Left lung (tissue), 4 donors: ENCODE measurements at regions not wholly inside any gene's neighbourhood (a gene's known extent, or its start where the extent isn't known, plus 50 kb on each side); places are given as distances from the start of the nearest gene placed in this dataset.

Experiments
- ATAC-seq: fragments of 200-7000 bp; cut with Tn5 transposase; one replicate; pipeline ENCODE4 v1.9.1; 2020; ENCODE audit warnings: moderate library complexity
- DNase-seq, 4 donors: peaks; one replicate each; pipeline ENCODE4 v3.0.0-alpha.2; 2013 to 2020
- H3K27ac ChIP-seq, 2 donors: fragments of 200-600 bp; sonication (generic) in 1 of 2; one replicate each; pipeline versions ENCODE4 v1.5.0 to v1.8.0; 2020 to 2021
- H3K27me3 ChIP-seq, 2 donors: fragments of 200-600 bp; sonication (generic) in 1 of 2; one replicate each; pipeline versions ENCODE4 v1.5.0 to v1.8.0; 2020 to 2021
- H3K36me3 ChIP-seq, 2 donors: fragments of 200-600 bp; sonication (generic) in 1 of 2; one replicate each; pipeline versions ENCODE4 v1.5.0 to v1.8.0; 2020 to 2021
- H3K4me1 ChIP-seq, 2 donors: fragments of 200-600 bp; one replicate each; pipeline ENCODE4 v1.8.0; 2021
- H3K4me3 ChIP-seq, 2 donors: fragments of 200-600 bp; sonication (generic) in 1 of 2; one replicate each; pipeline versions ENCODE4 v1.5.0 to v1.8.0; 2020 to 2021; ENCODE audit warnings: mild to moderate bottlenecking in 1 of 2
- H3K9me3 ChIP-seq, 2 donors: fragments of 200-600 bp; sonication (generic) in 1 of 2; one replicate each; pipeline versions ENCODE4 v1.5.0 to v1.8.0; 2020 to 2021
- intact Hi-C, 2 donors: fragments of 100-400 bp; cut with DNase I; formaldehyde crosslinking; loops; one replicate each; pipeline versions ENCODE4 v1.11.2 to v1.14.2; 2022
- TF ChIP-seq, protein P1 (sequence below), 2 donors: fragments of 200-600 bp; sonication (generic) in 1 of 2; IDR thresholded peaks; one replicate each; pipeline versions ENCODE4 v1.5.0 to v1.8.0; 2021; ENCODE audit warnings: antibody characterized with exemption in 2 of 2
- donor health status: DM: no; HTN: yes; CAD: no.
- donor health status: DM: no; HTN: no; CAD: no.

DNA sequence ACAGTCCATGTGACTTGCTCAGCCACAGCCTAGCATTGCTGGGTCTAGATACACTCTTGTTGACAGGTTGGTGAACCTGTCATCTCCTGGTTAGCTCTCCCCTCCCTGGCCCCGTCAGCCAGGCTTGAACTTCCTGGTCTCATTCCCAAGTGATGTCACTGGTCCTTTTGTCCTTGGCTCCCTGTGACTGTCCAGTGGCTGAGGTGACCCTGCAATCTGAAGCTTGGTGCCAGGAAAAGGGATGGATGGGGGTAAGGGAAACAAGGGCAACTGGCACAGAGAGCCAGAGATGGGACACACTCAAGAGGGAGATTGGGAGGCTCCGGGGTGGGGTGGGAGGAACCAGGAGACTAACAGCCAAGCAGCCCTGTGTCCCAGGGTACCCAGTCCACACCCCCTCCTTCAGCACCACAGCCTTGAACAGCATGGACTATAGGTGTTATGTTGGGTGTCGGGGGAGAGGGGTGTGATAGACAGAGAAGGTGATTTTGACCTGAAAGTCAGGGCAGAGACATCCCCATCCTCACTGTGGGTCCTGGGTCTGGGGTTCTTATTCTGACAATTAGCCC, 63.8 kb upstream of the THY1 start:
- Histone ChIP-seq H3K27me3 (peaks cover 0 to 2% of the 10 kb centered on the region in 2 donors), H3K9me3 (no peaks in the 10 kb centered on the region), H3K36me3 (no peaks in the 10 kb centered on the region), H3K4me3 (no peak overlapping the region), H3K4me1 (no peaks in the 10 kb centered on the region), H3K27ac (no peak overlapping the region)
- DNase-seq (peak in 1 of 4 donors; percentile 12), ATAC-seq (no peak)
- TF ChIP-seq, protein P1, sequence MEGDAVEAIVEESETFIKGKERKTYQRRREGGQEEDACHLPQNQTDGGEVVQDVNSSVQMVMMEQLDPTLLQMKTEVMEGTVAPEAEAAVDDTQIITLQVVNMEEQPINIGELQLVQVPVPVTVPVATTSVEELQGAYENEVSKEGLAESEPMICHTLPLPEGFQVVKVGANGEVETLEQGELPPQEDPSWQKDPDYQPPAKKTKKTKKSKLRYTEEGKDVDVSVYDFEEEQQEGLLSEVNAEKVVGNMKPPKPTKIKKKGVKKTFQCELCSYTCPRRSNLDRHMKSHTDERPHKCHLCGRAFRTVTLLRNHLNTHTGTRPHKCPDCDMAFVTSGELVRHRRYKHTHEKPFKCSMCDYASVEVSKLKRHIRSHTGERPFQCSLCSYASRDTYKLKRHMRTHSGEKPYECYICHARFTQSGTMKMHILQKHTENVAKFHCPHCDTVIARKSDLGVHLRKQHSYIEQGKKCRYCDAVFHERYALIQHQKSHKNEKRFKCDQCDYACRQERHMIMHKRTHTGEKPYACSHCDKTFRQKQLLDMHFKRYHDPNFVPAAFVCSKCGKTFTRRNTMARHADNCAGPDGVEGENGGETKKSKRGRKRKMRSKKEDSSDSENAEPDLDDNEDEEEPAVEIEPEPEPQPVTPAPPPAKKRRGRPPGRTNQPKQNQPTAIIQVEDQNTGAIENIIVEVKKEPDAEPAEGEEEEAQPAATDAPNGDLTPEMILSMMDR (IDR thresholded peaks at IDR 0.05) = no peak
- intact Hi-C loops = no loop called here

DNA sequence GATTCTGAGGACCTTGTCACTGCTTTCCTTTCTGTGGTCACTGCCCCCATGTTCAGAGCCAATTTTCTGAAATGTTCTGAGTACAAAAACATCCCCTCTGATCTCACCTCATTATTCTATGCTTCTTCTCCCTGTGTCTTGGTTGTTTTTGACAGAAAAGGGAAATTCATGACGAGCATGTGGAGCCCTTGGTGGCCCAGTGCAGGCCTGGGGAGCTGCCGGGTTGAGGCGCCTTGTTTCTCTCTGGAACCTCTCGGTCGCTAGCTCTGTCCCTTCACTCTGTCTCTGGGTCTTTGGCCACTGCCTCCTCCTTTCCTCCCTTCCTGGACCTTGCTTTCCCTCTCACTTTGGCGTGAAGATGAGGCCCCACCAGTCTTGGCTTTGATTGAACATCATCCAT, 63.0 kb upstream of the THY1 start:
- Histone ChIP-seq H3K4me1 (peaks cover 0 to 4% of the 10 kb centered on the region in 2 donors), H3K9me3 (no peaks in the 10 kb centered on the region), H3K27ac (no peak overlapping the region), H3K4me3 (no peak overlapping the region), H3K27me3 (peaks cover 0 to 7% of the 10 kb centered on the region in 2 donors), H3K36me3 (no peaks in the 10 kb centered on the region)
- no peak for DNase-seq
- intact Hi-C loops = no loop called here
- no peak for ATAC-seq
- TF ChIP-seq, protein P1 (IDR thresholded peaks at IDR 0.05) = no peak

DNA sequence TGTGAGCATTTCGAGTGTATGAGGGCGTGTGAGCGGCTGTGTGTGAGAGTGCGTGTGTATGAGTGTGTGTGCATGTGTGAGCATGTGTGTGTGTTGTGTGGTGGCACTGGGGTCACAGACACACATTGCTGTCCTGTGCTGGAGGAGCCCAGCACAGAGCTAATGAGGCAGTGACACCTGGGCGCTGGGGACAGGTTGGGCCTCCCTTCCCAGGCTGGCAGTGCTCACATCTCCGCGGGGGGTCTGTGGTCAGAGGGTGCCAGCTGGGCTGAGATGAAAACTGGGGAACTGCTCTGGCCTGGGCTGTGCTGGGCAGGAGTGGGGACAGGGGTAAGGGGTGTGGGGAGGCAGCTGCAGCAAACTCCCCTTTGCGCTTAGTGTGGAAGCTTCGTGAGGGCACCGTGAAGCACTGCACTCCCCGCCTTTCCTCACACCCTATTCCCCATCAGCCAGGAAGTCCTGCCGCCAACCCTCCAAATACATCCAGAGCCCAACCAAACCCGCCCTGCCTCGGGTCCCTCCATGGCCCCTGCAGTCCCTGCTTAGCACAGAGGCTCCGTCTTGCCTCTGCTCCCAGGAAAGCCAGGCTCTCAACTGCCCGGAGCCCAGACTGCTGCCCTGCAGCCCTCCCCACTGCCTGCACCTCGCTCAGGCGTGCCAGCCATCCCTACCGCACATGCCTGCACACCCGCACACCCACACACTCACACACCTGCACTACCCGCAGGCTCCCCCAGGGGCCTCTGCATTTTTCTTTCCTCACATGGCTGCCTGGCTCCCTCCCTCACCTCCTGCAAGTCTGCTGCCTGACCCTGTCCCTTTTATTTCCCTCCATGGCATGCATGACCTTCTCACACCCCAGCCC, 62.0 kb upstream of the THY1 start:
- Histone ChIP-seq H3K36me3 (no peaks in the 10 kb centered on the region), H3K27ac (no peak overlapping the region), H3K27me3 (peaks cover 0 to 7% of the 10 kb centered on the region in 2 donors), H3K4me1 (peaks cover 0 to 4% of the 10 kb centered on the region in 2 donors), H3K9me3 (no peaks in the 10 kb centered on the region), H3K4me3 (no peak overlapping the region)
- TF ChIP-seq, protein P1 (IDR thresholded peaks at IDR 0.05) = no peak
- intact Hi-C loops = loop anchor here in 1 of 2 donors (5.0 kb wide), 1 partner anchor 242 kb away; the partner anchor contains the start of gene NECTIN1
- no peak for ATAC-seq
- DNase-seq = peak in 2 of 4 donors; percentile 25 to 56

DNA sequence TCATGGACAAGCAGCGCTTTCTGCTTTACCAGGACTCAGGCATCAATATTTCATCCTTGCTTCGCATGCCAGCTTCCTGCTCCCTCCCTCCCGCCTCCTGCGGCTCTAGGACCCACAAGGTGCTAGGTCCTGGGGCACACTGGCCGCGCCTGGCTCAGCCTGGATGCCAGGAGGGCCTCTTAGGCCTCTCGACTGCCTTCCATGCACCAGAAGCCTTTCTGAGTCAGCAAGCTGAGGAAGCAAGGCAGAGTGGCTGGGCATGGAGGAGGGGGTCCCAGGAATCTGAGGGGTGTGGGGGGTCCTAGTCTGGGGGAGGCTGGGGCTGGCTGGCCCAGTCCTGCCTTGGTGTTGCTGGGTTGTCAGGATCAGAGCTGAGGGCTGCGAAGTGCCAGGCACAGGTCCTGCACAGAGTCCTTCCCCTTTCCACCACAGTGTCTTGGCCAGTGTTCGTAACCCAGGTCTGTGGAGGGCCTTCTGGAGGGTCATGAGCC, 61.0 kb upstream of the THY1 start:
- no peaks in the 10 kb centered on the region for H3K9me3 ChIP-seq
- intact Hi-C loops = loop anchor here in 1 of 2 donors (5.0 kb wide), 1 partner anchor 243 kb away; the partner anchor contains the start of gene NECTIN1
- peaks cover 0 to 7% of the 10 kb centered on the region in 2 donors for H3K27me3 ChIP-seq
- ATAC-seq (no peak), DNase-seq (peak in 2 of 4 donors; percentile 28 to 51)
- H3K4me3 ChIP-seq = no peak overlapping the region
- TF ChIP-seq, protein P1 (IDR thresholded peaks at IDR 0.05) = no peak
- H3K36me3 ChIP-seq = no peaks in the 10 kb centered on the region
- no peak overlapping the region for H3K27ac ChIP-seq
- H3K4me1 ChIP-seq = peaks cover 0 to 4% of the 10 kb centered on the region in 2 donors

DNA sequence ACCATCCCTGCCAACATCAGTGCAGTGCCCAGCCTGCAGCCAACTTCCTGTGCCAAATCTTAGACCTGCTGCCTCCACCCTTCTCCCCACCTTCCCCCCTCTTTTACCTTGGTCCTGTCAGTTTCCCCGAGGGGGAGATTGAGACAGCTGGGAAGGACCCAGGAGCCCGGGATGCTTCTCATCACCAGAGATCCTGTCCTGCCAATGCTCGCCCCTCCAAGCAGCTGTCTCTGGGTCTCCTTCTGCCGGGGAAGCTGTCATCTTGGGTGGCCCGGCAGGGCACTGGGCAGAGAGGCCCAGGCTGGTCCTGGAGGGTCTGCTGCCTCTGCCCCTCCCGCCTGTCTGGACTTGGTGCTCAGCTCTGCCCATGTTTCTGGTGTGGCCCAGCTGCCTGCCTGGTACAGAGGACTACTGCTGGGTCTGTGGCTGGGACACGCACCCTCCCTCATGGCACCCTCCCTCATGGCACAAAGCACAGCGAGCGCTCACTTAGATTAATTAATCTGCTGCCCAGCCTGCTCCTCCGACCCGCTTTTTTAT, 60.4 kb upstream of the THY1 start:
- intact Hi-C loops = loop anchor here in 1 of 2 donors (5.0 kb wide), 1 partner anchor 244 kb away; the partner anchor contains the start of gene NECTIN1
- DNase-seq (no peak), ATAC-seq (no peak)
- no peaks in the 10 kb centered on the region for H3K9me3 ChIP-seq
- TF ChIP-seq, protein P1 (IDR thresholded peaks at IDR 0.05) = no peak
- peaks cover 0 to 4% of the 10 kb centered on the region in 2 donors for H3K4me1 ChIP-seq
- no peak overlapping the region for H3K27ac ChIP-seq
- H3K36me3 ChIP-seq = no peaks in the 10 kb centered on the region
- H3K4me3 ChIP-seq = no peak overlapping the region
- peaks cover 0 to 7% of the 10 kb centered on the region in 2 donors for H3K27me3 ChIP-seq
